A549 (cell line): ENCODE measurements at regions not wholly inside any gene's neighbourhood (a gene's known extent, or its start where the extent isn't known, plus 50 kb on each side); places are given as distances from the start of the nearest gene placed in this dataset.

Source experiments
- CBX2 ChIP-seq: fragments of 200-600 bp; sonication (generic); IDR thresholded peaks from 2 replicates; pipeline ENCODE4 v1.6.1; 2016; ENCODE audit warnings: low read depth, mild to moderate bottlenecking, borderline replicate concordance
- CHD2 ChIP-seq: fragments of 150-350 bp; IDR thresholded peaks from 2 replicates; pipeline ENCODE4 v1.6.1; 2014; ENCODE audit warnings: low read length; ENCODE audit not compliant: partially characterized antibody
- CTCF ChIP-seq: fragments of >200 bp; sonication (Bioruptor Twin); formaldehyde crosslinking; IDR thresholded peaks from 3 replicates; pipeline ENCODE4 v1.5.1; 2016
- E2F6 ChIP-seq: IDR thresholded peaks from 2 replicates; pipeline ENCODE4 v1.6.1; 2012; ENCODE audit warnings: low read depth, borderline replicate concordance
- HOXB5 ChIP-seq: fragments of 250-450 bp; sonication (Bioruptor Pico); IDR thresholded peaks from 2 replicates; pipeline ENCODE4 v1.5.0; 2020; ENCODE audit warnings: mild to moderate bottlenecking, moderate library complexity
- MYC ChIP-seq: IDR thresholded peaks from 2 replicates; pipeline ENCODE4 v1.6.1; 2012; ENCODE audit warnings: mild to moderate bottlenecking, inconsistent platforms, low read length, improper control_type of control experiment, borderline replicate concordance
- NR3C1 ChIP-seq: fragments of >200 bp; sonication (Bioruptor Twin); formaldehyde crosslinking; IDR thresholded peaks from 3 replicates; pipeline ENCODE4 v1.6.1; 2017
- POLR2A ChIP-seq: IDR thresholded peaks from 2 replicates; pipeline ENCODE4 v1.6.1; 2012; ENCODE audit warnings: mild to moderate bottlenecking, low read length
- POLR2AphosphoS2 ChIP-seq: conservative IDR thresholded peaks from 2 replicates; pipeline ENCODE4 v1.6.1; 2012; ENCODE audit warnings: low read length, improper control_type of control experiment, inconsistent platforms
- REST ChIP-seq: fragments of 200-600 bp; sonication (generic); IDR thresholded peaks from 2 replicates; pipeline ENCODE4 v1.6.1; 2016; ENCODE audit warnings: antibody characterized with exemption, mild to moderate bottlenecking, moderate library complexity
- SMC3 ChIP-seq: fragments of >200 bp; sonication (Bioruptor Twin); formaldehyde crosslinking; IDR thresholded peaks from 3 replicates; pipeline ENCODE4 v1.6.1; 2018; ENCODE audit warnings: inconsistent platforms

GRCh38 chr11:119897046-119897440 is 168.0 kb upstream of the NECTIN1 start:
- TF ChIP-seq E2F6 (no peak), CTCF (no peak), MYC (no peak), CHD2 (no peak), REST (no peak), NR3C1 (no peak), SMC3 (no peak), POLR2AphosphoS2 (no peak), POLR2A (no peak), CBX2 (no peak), HOXB5 (CRISPR knock-in tag) (no peak)
